ENCODE measurements at regions not wholly inside any gene's neighbourhood (a gene's known extent, or its start where the extent isn't known, plus 50 kb on each side); places are given as distances from the start of the nearest gene placed in this dataset.

- H3K4me1 ChIP-seq (ENCODE audit: control insufficient read depth, insufficient read depth, low read length), result no peaks in the 10 kb centered on the region
- POLR2A ChIA-PET, result no interaction called here
- SMC1A ChIA-PET (ENCODE audit: uncharacterized antibody, unreplicated experiment), result no interaction called here
- no peaks in the 10 kb centered on the region for H3K9me3 ChIP-seq (replicated peaks; ENCODE audit: control insufficient read depth, insufficient read depth, low read length)
- H3K9ac ChIP-seq (ENCODE audit: control insufficient read depth, insufficient read depth, low read length), result no peak overlapping the region
- no peak overlapping the region for H3K4me3 ChIP-seq
- no peaks in the 10 kb centered on the region; a peak in 1 of 4 replicates for H3K27me3 ChIP-seq (replicated peaks in 1 of 2; ENCODE audit: control insufficient read depth in 2 of 2, insufficient read depth in 2 of 2, low read length in 1 of 2)
- WGBS (ENCODE audit: insufficient coverage, insufficient replicate concordance, low lambda C conversion rate, missing lambda C conversion rate), result 0% methylated on average over 2 of the region's 2 CpGs
- TF ChIP-seq BHLHE40 (IDR thresholded peaks at IDR 0.05; ENCODE audit: borderline replicate concordance in 1 of 2, low read depth in 2 of 2, low read length in 1 of 2), result no peak
- no peak for TF ChIP-seq IKZF2 (IDR thresholded peaks at IDR 0.05)
- TF ChIP-seq, protein P1, sequence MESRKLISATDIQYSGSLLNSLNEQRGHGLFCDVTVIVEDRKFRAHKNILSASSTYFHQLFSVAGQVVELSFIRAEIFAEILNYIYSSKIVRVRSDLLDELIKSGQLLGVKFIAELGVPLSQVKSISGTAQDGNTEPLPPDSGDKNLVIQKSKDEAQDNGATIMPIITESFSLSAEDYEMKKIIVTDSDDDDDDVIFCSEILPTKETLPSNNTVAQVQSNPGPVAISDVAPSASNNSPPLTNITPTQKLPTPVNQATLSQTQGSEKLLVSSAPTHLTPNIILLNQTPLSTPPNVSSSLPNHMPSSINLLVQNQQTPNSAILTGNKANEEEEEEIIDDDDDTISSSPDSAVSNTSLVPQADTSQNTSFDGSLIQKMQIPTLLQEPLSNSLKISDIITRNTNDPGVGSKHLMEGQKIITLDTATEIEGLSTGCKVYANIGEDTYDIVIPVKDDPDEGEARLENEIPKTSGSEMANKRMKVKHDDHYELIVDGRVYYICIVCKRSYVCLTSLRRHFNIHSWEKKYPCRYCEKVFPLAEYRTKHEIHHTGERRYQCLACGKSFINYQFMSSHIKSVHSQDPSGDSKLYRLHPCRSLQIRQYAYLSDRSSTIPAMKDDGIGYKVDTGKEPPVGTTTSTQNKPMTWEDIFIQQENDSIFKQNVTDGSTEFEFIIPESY (IDR thresholded peaks at IDR 0.05), result no peak
- TF ChIP-seq USF2 (IDR thresholded peaks at IDR 0.05; ENCODE audit: borderline replicate concordance, low read depth, low read length), result no peak
- TF ChIP-seq NFIC (IDR thresholded peaks at IDR 0.05; ENCODE audit: low read depth, low read length), result no peak
- no peak for TF ChIP-seq STAT1 (conservative IDR thresholded peaks at IDR 0.05)
- no peak for TF ChIP-seq PAX8 (IDR thresholded peaks at IDR 0.05)
- TF ChIP-seq TCF3 (IDR thresholded peaks at IDR 0.05; ENCODE audit: borderline replicate concordance, insufficient read depth, low read depth, low read length), result no peak
- TF ChIP-seq, protein P2, sequence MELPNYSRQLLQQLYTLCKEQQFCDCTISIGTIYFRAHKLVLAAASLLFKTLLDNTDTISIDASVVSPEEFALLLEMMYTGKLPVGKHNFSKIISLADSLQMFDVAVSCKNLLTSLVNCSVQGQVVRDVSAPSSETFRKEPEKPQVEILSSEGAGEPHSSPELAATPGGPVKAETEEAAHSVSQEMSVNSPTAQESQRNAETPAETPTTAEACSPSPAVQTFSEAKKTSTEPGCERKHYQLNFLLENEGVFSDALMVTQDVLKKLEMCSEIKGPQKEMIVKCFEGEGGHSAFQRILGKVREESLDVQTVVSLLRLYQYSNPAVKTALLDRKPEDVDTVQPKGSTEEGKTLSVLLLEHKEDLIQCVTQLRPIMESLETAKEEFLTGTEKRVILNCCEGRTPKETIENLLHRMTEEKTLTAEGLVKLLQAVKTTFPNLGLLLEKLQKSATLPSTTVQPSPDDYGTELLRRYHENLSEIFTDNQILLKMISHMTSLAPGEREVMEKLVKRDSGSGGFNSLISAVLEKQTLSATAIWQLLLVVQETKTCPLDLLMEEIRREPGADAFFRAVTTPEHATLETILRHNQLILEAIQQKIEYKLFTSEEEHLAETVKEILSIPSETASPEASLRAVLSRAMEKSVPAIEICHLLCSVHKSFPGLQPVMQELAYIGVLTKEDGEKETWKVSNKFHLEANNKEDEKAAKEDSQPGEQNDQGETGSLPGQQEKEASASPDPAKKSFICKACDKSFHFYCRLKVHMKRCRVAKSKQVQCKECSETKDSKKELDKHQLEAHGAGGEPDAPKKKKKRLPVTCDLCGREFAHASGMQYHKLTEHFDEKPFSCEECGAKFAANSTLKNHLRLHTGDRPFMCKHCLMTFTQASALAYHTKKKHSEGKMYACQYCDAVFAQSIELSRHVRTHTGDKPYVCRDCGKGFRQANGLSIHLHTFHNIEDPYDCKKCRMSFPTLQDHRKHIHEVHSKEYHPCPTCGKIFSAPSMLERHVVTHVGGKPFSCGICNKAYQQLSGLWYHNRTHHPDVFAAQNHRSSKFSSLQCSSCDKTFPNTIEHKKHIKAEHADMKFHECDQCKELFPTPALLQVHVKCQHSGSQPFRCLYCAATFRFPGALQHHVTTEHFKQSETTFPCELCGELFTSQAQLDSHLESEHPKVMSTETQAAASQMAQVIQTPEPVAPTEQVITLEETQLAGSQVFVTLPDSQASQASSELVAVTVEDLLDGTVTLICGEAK (IDR thresholded peaks at IDR 0.05; ENCODE audit: borderline replicate concordance), result no peak
- TF ChIP-seq MAX (IDR thresholded peaks at IDR 0.05; ENCODE audit: low read depth, low read length), result no peak
- TF ChIP-seq SP1 (IDR thresholded peaks at IDR 0.05; ENCODE audit: low read depth, low read length), result no peak
- TF ChIP-seq SREBF2 (IDR thresholded peaks at IDR 0.05; ENCODE audit: low read length), result no peak
- no peak for TF ChIP-seq RB1 (IDR thresholded peaks at IDR 0.05; ENCODE audit: borderline replicate concordance)
- ATAC-seq (no peak), FAIRE-seq (no peak), DNase-seq (ENCODE audit: low read depth, low spot score) (no peak)
- in situ Hi-C loops (cut with MboI), result no loop called here
- CTCF ChIA-PET, result no interaction called here
- no peak overlapping the region for H2AFZ ChIP-seq (ENCODE audit: control insufficient read depth, low read depth, low read length)
- no peak overlapping the region for H3K27ac ChIP-seq (ENCODE audit: control insufficient read depth, insufficient read depth)
- no TSS peak for BruUV-seq (replicated peaks)
- RAD21 ChIA-PET (ENCODE audit: unreplicated experiment), result no interaction called here
- intact Hi-C loops (cut with micrococcal nuclease; ENCODE audit: unreplicated experiment), result loop anchor here (10.0 kb wide), 1 partner anchor 234 kb away; no protein-coding TSS in a partner anchor
- H4K20me1 ChIP-seq (ENCODE audit: control insufficient read depth, insufficient read depth), result no peaks in the 10 kb centered on the region
- no peaks in the 10 kb centered on the region for H3K36me3 ChIP-seq (ENCODE audit: control insufficient read depth in 2 of 2, insufficient read depth in 2 of 2, low read length in 1 of 2)
- no peak overlapping the region for H3K4me2 ChIP-seq (ENCODE audit: control insufficient read depth, insufficient read depth)
- H3K79me2 ChIP-seq (ENCODE audit: control insufficient read depth, insufficient read depth, low read length), result no peaks in the 10 kb centered on the region
These were observed 281.8 kb upstream of the MAP3K7 start for GRCh38 chr6:90868656-90869055.

Measured in GM12878 (cell line).